SK-N-SH treated with all-trans-retinoic acid at 6 μM for 48 hours (cell line): ENCODE measurements at regions not wholly inside any gene's neighbourhood (a gene's known extent, or its start where the extent isn't known, plus 50 kb on each side); places are given as distances from the start of the nearest gene placed in this dataset.
"Not testable (repeated sequence)": the region's sequence is repeated elsewhere in the genome, so short reads cannot be mapped to it uniquely, and the experiment has no call there.

Experiments used
- ATAC-seq: fragments of 200-7000 bp; cut with Tn5 transposase; 3 replicates; pipeline ENCODE4 v1.9.1; 2020; ENCODE audit warnings: mild to moderate bottlenecking, moderate library complexity
- ARNTL ChIP-seq: fragments of 450-650 bp; formaldehyde crosslinking; IDR thresholded peaks from 2 replicates; pipeline ENCODE4 v1.5.0; 2020; ENCODE audit warnings: low read depth, mild to moderate bottlenecking, moderate library complexity, borderline replicate concordance
- BACH2 ChIP-seq: fragments of 250-450 bp; sonication (Bioruptor Pico); IDR thresholded peaks from 2 replicates; pipeline ENCODE4 v1.9.0; 2021; ENCODE audit warnings: mild to moderate bottlenecking, borderline replicate concordance
- CSDC2 ChIP-seq: fragments of 250-450 bp; sonication (Bioruptor Pico); IDR thresholded peaks from 2 replicates; pipeline ENCODE4 v1.5.0; 2020; ENCODE audit warnings: mild to moderate bottlenecking, moderate library complexity
- GLIS3 ChIP-seq: fragments of 250-450 bp; sonication (Bioruptor Pico); IDR thresholded peaks from 2 replicates; pipeline ENCODE4 v1.5.0; 2020; ENCODE audit warnings: mild to moderate bottlenecking, moderate library complexity
- OSR1 ChIP-seq: fragments of 250-450 bp; sonication (Bioruptor Pico); IDR thresholded peaks from 2 replicates; pipeline ENCODE4 v1.8.0; 2022; ENCODE audit warnings: moderate library complexity, mild to moderate bottlenecking, inconsistent platforms
- PATZ1 ChIP-seq: fragments of 250-450 bp; sonication (Bioruptor Pico); IDR thresholded peaks from 2 replicates; pipeline ENCODE4 v1.8.0; 2020; ENCODE audit warnings: mild to moderate bottlenecking, moderate library complexity, borderline replicate concordance
- POU6F1 ChIP-seq: fragments of 250-450 bp; sonication (Bioruptor Pico); IDR thresholded peaks from 2 replicates; pipeline ENCODE4 v1.8.0; 2021; ENCODE audit warnings: low read depth, mild to moderate bottlenecking, moderate library complexity, borderline replicate concordance
- SNAI2 ChIP-seq: fragments of 250-450 bp; sonication (Bioruptor Pico); IDR thresholded peaks from 2 replicates; pipeline ENCODE4 v1.5.0; 2020; ENCODE audit warnings: mild to moderate bottlenecking, moderate library complexity
- TCF4 ChIP-seq: fragments of 250-450 bp; sonication (Bioruptor Pico); IDR thresholded peaks from 2 replicates; pipeline ENCODE4 v1.8.0; 2021; ENCODE audit warnings: mild to moderate bottlenecking, moderate library complexity, borderline replicate concordance
- TOX ChIP-seq: fragments of 250-450 bp; sonication (Bioruptor Pico); IDR thresholded peaks from 2 replicates; pipeline ENCODE4 v1.8.0; 2021; ENCODE audit warnings: mild to moderate bottlenecking, moderate library complexity, borderline replicate concordance
- TSHZ2 ChIP-seq: fragments of 250-450 bp; sonication (Bioruptor Pico); IDR thresholded peaks from 2 replicates; pipeline ENCODE4 v1.5.0; 2020; ENCODE audit warnings: mild to moderate bottlenecking, moderate library complexity
- ZC3H10 ChIP-seq: fragments of 250-450 bp; sonication (Bioruptor Pico); IDR thresholded peaks from 2 replicates; pipeline ENCODE4 v1.5.1; 2021; ENCODE audit warnings: mild to moderate bottlenecking, moderate library complexity
- ZFP30 ChIP-seq: fragments of 450-650 bp; formaldehyde crosslinking; IDR thresholded peaks from 2 replicates; pipeline ENCODE4 v1.5.0; 2022; ENCODE audit warnings: mild to moderate bottlenecking, moderate library complexity
- ZNF70 ChIP-seq: fragments of 450-650 bp; formaldehyde crosslinking; IDR thresholded peaks from 2 replicates; pipeline ENCODE4 v1.5.0; 2020; ENCODE audit warnings: mild to moderate bottlenecking, moderate library complexity

GRCh38 chrX:55389376-55389775 lies 62.6 kb upstream of the MAGEH1 start:
- ATAC-seq, result no peak
- no peak for TF ChIP-seq BACH2 (CRISPR knock-in tag)
- TF ChIP-seq TCF4 (CRISPR knock-in tag), result no peak
- no peak for TF ChIP-seq PATZ1
- TF ChIP-seq TSHZ2, result no peak
- no peak for TF ChIP-seq OSR1 (CRISPR knock-in tag)
- TF ChIP-seq POU6F1 (CRISPR knock-in tag), result no peak
- no peak for TF ChIP-seq SNAI2
- TF ChIP-seq ZNF70 (CRISPR knock-in tag), result no peak
- TF ChIP-seq ZFP30 (CRISPR knock-in tag), result no peak
- no peak for TF ChIP-seq CSDC2 (CRISPR knock-in tag)
- no peak for TF ChIP-seq GLIS3 (CRISPR knock-in tag)
- no peak for TF ChIP-seq TOX (CRISPR knock-in tag)
- no peak for TF ChIP-seq ARNTL
- no peak for TF ChIP-seq ZC3H10

GRCh38 chrX:55396836-55397235 lies 55.1 kb upstream of the MAGEH1 start:
- ATAC-seq, result not testable (repeated sequence)
